AG08396 (cell line): ENCODE measurements at regions not wholly inside any gene's neighbourhood (a gene's known extent, or its start where the extent isn't known, plus 50 kb on each side); places are given as distances from the start of the nearest gene placed in this dataset.
"Not testable (repeated sequence)": the region's sequence is repeated elsewhere in the genome, so short reads cannot be mapped to it uniquely, and the experiment has no call there.

ENCODE experiments used
- DNase-seq: peaks from one replicate; pipeline ENCODE4 v3.0.0; 2012; ENCODE audit warnings: low spot score, mixed read lengths

DNA sequence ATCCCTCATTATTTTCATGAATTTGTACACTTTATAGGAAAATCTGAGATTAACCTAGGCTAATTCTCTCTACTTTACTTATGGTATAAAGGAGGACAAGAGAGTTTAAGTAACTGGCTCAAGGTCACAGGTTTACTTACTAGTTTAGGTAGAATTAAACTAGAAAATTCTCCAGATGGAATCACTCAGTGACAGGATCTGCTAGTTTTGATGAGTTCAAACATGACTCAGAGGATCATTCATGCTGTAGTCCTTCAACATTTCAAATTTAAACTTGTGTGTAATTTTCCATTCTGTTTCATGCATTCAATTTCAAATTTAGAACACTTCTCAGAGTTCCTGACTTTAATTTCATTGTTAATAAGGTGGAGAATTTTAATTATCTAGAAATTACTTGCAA lies 485.7 kb upstream of the TUSC1 start:
- DNase-seq, result no peak

DNA sequence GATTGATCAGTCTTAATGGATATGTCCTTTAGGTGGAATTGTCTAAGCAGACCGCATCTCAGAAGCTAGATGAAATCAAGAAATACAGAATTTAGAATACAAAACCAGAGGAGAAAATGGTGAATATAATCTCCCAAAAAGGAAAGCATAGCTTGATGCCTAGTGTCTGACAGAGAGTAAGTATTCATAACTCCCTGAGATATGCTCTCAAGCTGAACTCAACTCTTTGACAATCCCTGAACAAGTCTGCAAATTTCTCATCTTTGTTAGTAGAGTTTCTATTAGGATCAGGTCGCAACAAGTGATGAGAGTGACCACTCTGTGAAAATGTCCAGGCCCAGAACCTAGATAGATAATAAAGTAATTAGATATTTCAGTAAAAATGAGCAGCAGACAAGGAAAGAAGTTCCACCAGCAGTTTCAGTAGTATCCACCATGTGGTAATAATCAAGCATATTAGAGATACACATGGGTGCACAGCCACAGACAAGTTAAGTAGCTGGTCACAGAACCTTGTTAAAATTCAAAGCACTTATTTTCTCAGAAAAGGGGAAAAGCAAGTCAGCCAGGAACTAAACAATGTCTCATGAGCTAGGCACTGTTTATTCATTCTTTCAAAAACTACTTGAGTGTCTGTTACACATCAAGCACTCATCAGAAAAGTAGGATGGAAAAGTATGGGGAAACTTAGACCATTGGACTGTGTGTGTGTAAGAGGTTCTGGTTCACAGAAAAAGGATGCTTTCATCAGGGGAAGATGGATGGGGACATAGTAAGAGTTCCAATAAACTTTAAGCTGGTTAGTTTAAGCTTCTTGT lies 481.5 kb upstream of the TUSC1 start:
- DNase-seq, result no peak

DNA sequence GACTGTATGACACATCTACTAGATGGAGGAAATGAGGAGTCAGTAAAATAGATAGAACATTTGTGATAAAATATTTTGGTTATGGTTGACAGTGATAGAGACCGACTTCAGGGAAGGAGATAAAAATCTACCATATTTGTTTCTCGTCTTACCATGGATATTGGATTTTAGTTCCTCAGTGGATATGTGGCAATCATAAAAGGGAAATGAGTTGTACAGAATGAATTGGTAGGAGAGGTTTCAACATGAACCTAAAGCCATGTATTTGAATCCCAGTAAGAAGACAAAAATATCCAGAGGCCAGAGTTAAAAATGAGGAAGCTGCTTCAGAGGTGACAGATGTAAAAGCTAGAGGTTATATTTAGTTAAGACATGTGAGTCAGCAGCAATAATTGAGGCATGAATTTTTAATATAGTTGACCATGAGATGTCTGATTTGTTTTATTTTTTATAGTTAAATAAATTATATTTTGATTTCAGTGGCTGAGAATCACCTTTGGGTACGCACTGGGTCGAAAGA lies 480.4 kb upstream of the TUSC1 start:
- DNase-seq, result no peak

DNA sequence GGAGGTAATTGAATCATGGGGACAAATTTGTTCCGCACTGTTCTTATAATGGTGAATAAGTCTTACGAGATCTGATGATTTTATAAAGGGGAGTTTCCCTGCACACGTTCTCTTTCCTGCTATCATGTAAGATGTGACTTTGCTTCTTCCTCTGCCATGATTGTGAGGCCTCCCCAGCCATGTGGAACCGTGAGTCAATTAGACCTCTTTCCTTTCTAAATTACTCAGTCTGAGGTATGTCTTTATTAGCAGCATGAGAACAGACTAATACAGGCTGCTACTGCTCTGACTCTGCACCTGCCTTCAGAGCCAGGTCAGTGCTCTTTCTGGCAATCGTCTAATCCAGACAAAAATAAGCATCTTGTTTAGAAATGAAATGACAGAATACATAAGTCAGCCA lies 479.2 kb upstream of the TUSC1 start:
- DNase-seq, result no peak

DNA sequence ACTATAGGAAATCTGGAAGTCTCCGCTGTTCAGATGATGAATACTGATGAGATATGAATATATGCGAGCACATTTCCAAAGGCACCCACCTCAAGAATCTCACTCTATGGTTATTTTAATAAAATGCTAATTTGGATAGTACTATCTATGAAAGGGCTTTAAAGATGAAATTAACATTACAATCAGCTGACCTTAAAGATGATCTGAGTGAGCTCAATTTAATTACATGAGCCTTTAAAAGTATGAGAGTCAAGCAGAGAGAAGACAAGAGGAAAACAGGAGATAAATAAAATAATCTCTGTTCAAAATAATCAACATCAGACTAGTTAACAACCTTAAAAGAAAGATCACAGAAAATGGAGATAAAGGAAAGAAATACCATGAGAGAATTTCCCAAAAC lies 474.1 kb upstream of the TUSC1 start:
- DNase-seq, result no peak

DNA sequence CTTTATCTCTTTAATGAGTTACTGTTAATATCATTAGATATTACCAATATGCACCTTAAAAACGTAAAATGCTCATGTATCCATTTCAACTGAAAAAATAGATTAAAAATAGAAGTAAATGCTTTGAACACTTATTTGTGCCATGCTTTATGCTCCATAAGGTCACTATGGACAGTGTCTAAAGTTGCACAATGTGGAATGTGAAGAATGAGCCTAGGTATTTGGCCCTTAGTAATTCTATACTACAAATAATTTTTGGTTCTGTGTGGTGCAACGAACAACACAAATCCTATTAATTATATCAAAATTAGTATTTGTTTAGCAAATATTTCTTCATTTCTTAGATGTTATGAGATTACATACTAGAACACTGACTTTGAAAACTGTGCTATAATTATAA lies 469.9 kb upstream of the TUSC1 start:
- DNase-seq, result no peak

DNA sequence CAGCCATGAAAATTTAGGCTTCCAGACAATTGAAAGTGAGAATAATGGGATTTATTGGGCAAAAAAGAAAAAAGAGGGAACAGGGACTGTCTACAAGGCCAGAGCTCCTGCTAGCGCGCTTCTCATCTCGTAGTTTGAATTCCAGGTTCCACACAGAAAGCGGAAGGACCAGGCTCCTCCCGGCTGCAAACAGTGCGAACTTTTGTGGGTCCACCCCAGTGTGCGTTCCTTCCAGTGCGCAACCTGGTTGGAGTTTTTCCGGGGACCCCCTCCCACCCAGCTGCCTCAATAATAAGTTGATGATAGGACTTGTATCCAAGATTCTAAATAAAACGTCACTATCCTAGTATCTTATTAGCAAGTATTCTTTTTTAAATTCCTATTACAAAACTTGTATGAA lies 467.7 kb upstream of the TUSC1 start:
- DNase-seq, result no peak

DNA sequence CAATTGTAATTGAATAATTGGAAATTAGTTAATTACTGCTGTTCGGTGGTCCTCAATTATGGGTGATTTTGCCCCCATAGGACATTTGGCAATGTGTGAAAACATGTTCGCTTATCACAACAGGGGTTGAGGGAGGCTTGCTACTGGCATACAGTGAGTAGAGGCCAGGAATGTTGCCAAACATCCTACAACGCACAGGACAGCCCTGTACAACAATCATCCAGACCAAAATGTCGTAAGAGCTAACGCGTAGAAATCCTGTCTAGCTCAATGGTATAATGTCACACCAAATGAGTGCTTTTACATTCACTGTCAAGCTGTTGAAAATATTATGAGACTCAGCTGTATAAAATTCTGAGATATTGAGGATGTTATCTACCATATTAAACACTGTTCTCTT lies 464.4 kb upstream of the TUSC1 start:
- no peak for DNase-seq

DNA sequence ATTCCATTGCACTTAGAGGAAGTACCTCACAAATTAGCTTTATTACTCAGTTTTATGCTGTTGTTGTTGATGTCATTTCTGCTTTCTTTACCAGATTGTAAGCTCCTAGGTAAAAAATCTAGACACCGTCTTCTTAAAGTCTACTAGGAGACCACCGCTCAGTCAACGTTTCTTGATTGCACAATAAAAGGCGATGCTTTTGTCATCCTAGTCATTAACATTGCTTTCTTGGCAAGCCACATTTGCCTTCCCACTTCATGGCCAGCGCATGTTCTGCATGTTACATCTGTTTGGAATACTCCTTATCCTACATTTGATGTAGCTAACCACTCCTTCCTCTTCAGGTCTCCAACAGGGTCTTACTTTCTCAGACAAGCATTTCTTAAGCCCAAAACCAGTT lies 464.0 kb upstream of the TUSC1 start:
- no peak for DNase-seq

DNA sequence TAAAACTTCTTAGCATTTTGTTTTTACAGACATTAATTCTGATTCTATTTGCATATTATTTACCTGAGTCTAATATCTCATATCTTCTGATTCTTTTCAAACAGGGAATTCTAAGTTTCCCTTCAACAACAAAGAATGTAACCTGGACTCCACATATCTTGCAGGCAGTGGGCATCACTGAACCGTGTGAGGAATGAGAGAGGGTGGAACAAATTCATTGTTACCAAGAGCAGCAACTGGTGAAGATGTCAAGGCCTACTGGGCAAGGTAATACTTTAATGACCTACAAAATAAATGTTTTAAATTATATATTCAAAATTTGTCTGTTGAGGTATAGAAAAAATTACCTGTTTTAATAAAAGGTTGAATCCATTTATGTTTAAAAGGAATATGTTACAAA lies 455.3 kb upstream of the TUSC1 start:
- DNase-seq, result no peak

DNA sequence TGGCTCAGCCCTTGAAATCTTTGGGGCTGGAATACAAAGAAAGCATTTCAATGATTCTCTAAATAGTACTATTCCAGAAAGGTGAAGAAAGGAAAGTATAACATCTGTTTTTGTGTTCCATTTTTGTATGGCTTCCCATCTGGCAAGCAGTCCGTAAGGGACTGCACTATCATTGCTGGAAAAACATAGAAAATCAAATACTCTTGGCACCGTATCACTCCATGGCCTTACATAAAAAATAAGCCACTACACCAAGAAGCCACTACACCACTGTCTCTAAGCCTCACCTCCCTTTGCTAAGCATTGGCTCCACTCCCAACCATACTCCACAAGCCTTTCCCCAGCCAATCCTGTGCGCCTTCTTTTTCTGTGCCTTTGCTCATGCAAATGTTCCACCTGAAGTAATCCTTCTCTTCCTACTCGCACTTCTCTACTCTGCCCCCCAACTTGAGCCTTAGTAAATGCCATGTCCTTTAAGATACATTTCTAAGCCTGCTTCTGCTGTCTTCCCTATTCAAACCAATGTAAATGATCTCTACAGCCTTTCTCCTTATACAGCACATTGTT lies 454.6 kb upstream of the TUSC1 start:
- no peak for DNase-seq

DNA sequence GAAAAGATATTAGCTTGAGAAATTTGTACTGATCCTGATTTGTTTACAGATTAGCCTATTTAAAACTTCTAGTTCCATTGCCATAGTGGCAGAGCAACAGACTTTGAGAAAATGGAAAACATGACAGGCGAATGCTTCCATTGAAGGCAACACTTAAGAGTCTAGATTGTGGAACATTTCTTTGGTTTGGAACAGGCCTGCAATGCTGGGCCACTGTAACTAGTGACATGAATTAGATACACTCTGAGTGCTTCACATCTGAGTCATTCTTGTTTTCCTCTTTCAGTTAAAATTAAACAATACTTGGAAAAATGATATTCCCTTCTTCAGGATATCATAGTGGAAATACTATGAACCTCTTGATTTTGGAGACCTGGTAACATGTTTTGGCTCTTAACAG lies 453.6 kb upstream of the TUSC1 start:
- DNase-seq, result no peak

DNA sequence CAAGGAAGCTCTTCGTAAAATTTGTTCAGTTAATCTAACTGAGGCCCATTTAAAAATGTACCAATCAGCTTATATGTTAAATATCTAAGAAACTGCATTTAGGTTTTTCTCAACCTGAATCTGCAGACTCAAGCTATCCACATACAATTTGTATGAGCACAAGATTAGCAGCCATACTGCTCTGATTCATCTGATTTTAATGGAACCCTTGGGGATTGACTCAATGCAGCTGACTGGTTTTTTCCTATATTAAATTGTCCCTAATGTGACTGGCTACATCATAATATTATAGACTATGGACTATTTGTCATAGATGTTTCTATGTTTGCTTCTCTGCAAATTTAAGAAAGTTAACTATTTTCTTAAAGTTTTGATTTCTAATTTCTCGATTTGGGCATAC lies 451.0 kb upstream of the TUSC1 start:
- DNase-seq, result no peak

DNA sequence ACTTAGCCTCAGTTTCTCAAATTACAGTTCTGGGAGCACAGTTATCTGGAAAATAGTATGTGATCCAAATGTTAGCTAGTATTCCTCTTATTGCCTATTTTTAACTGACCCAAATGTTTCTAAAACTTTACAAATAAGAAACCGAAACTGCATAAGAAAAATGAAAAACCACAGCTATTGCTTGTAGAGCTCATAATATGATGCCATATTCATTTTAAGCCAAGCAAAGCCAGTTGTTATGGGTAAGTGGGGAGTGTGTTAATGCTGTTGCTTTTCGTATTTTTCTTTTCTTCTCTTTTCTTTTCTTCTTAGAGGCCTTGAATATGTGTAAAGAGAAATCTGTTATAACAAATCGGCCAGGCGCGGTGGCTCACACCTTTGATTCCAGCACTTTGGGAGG lies 447.4 kb upstream of the TUSC1 start:
- DNase-seq, result no peak

DNA sequence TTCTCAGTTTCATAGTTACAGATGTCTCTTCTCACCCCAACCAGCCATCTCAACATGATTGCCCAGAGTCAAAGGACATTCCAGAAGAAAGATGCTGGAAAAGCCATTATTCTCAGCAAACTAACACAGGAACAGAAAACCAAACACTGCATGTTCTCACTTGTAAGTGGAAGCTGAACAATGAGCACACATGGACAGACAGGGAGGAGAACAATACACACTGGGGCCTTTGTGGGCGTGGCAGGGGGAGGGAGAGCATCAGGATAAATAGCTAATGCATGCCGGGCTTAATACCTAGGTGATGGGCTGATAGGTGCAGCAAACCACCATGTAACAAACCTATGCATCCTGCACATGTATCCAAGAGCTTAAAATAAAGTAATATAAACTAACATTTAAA lies 437.8 kb upstream of the TUSC1 start:
- DNase-seq, result not testable (repeated sequence)

DNA sequence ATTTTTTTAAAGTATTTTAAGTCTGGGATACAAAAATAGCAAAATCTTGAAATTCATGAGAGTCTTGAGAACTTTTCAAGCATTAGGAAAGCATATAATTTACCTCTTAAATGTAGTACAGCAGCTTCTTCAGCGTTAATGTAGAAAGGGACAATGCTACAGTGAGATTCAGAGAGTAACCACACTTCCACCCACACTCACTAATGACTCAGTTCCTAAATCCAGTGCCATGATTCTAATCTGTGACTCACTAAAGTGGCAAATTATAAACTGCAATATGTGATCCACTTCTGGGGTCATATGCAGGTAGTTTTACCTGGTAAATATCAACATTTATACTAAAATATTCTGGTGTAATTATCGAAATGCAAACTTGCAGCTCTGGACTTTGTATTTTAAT lies 434.5 kb upstream of the TUSC1 start:
- DNase-seq, result no peak

DNA sequence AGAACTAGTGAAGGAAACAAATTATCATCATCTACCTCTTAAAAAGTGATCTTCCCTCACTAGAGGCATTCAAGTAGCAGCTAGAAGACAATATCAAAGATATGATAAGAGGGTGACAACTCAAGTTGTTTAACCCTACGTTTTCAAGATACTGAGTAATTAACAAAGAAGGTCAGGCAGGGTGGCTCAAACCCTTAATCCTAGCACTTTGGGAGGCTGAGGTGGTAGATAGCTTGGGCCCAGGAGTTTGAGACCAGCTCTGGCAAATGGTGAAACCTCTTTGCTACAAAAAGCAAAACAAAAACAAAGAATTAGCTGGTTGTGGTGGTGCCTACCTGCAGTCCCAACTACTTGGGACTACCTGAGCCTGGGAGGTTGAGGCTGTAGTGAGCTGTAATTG lies 408.2 kb upstream of the TUSC1 start:
- no peak for DNase-seq

DNA sequence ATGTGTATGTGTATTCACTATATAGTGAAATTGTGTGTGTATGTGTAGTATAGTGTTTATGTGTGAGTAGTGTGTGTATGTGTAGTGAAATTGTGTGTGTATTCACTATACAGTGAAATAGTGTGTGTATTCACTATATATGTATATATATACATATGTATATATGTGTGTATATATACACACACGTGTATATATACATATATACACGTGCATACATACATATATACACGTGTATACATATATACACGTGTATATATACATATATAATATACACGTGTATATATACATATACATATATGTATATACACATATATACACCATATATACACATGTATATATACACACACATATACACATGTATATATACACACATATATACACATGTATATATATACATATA lies 403.6 kb upstream of the TUSC1 start:
- DNase-seq, result no peak

DNA sequence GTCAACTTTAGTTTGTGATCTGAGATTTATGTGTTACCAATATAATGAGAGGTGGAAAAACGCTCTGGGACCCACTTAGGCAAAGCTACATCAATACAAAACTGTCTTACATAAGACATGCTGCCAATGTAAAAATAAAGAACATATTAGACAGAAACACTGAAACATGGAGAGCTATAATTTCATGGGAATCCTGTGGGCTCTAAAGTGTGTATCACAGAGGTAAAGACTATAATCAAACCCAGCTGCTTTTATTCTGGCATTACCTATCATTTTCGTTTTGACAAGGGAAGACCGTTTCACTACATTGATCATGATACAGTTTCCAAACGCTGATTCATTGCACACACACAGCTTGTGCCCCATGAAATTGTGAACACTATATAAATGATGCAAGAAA lies 400.5 kb upstream of the TUSC1 start:
- no peak for DNase-seq

DNA sequence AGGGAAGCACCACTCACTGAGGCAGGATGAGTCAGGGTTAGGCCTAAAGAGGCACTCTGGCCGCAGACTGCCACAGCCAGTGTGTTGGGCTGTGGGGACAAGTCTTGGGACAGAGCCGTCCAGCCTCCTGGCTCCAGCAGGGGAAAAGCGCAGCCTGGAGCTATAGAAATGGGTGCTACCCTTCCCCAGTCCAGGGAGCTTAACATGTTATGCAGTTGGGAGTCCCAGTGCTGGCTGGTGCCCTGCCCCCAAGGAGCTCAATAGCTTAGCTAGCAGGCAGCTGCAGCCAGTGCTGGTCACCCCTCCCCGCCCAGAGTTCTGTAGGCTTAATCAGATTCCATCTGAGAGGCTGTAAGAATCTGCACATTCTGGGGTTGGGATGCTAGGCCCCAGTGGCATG lies 399.6 kb upstream of the TUSC1 start:
- no peak for DNase-seq

DNA sequence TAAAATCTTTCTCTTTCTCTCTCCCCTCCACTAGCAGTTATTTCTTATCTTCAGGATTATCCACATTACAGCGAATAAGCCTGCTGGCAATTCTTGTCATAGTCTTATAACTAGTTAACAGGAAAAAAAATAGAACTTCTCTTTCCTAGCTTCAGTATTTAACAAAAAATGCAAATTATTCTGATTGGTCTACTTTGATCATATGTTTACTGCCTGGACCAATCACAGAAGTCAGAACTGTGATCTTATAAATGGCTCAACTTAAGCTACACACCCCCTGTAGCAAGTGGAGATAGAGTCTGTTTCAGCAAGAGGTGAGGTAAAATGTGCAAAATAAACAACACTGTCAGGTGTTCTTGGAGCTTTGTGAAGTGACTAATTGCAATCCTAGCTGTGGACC lies 389.4 kb upstream of the TUSC1 start:
- no peak for DNase-seq

DNA sequence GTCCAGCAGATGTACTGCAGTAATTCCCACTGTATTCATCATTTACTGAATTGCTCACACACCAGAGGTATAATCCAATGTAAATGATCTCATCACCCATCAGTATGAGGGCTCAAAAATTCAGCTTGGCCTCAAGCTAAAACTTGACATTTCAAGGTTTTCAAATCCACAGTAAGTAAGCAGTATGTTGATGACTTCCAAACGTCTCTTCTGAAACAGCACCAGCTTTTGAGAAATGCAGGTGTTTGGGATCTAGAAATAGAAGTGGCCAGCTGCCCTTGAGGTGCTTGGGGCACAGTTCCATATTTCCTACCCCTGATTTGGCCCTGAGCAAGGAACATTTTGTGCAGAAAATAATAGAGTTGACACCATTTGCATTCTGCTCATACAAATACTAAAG lies 388.0 kb upstream of the TUSC1 start:
- DNase-seq, result no peak

DNA sequence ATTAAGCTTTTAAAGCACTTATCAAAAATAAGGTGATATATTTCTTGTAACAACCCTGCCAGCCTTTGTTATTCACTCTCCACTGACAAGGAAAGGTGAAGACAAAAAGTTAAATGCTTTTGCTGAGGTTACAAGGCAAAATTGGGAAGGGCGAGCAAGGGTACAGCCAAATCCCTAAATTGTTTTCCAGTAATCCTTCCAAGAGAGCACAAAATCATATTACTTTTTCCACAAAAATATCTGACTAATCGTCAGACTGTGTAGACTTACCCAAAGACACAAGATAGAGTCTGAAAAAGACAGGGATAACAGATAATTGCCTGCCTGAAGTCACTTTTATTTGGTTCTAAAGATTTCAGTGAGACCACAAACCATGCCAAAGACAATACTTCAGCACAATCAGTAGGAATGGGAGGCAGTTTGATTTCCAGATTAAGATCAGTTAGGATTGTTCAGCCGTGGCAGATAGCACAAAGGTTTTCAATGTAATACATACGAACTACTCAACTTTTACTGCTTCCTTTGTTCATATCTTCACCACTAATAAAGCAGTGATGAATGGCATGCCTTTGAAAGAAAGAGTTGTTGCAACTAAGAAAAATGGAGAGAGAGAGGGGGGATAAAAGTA lies 383.8 kb upstream of the TUSC1 start:
- no peak for DNase-seq
